Gastroesophageal sphincter (tissue), 4 donors: ENCODE measurements at regions not wholly inside any gene's neighbourhood (a gene's known extent, or its start where the extent isn't known, plus 50 kb on each side); places are given as distances from the start of the nearest gene placed in this dataset.

Experiments
- ATAC-seq: fragments of 150-250 bp; one replicate; pipeline ENCODE4 v1.9.1; 2016; ENCODE audit warnings: mild to moderate bottlenecking, moderate library complexity
- H3K27ac ChIP-seq, 4 donors: fragments of 200-600 bp; sonication (generic) in 3 of 4; 1 replicate in 3 of 4; 2 replicates in 1 of 4; pipeline ENCODE4 v1.5.1; 2016 to 2019
- H3K27me3 ChIP-seq: fragments of 200-600 bp; sonication (generic); one replicate; pipeline ENCODE4 v1.5.1; 2019
- H3K36me3 ChIP-seq, 2 donors: fragments of 200-600 bp; sonication (generic); one replicate each; pipeline ENCODE4 v1.5.1; 2019; ENCODE audit warnings: control low read depth in 1 of 2
- H3K4me1 ChIP-seq, 3 donors: fragments of 200-600 bp; sonication (generic); 1 replicate in 2 of 3; 2 replicates in 1 of 3; pipeline ENCODE4 v1.5.1; 2016 to 2019; ENCODE audit warnings: control low read depth in 2 of 3
- H3K4me3 ChIP-seq, 2 donors: fragments of 200-600 bp; sonication (generic); one replicate each; pipeline ENCODE4 v1.5.1; 2019; ENCODE audit warnings: mild to moderate bottlenecking in 1 of 2, moderate library complexity in 1 of 2
- H3K9me3 ChIP-seq, 3 donors: fragments of 200-600 bp; sonication (generic); one replicate each; pipeline ENCODE4 v1.5.1; 2017 to 2019; ENCODE audit warnings: control low read depth in 2 of 3
- EP300 ChIP-seq: sonication (generic); formaldehyde crosslinking; IDR thresholded peaks from one replicate; pipeline ENCODE4 v1.6.1; 2017; ENCODE audit warnings: antibody characterized with exemption, mild to moderate bottlenecking
- POLR2A ChIP-seq, 2 donors: fragments of 450-650 bp; IDR thresholded peaks; one replicate each; pipeline ENCODE4 v1.6.1; 2017; ENCODE audit warnings: antibody characterized with exemption in 2 of 2, mild to moderate bottlenecking in 2 of 2, moderate library complexity in 1 of 2
- POLR2AphosphoS5 ChIP-seq: sonication (generic); formaldehyde crosslinking; IDR thresholded peaks from one replicate; pipeline ENCODE4 v1.6.1; 2017; ENCODE audit warnings: antibody characterized with exemption
- whole genome bisulfite sequencing, 2 donors: methylation state at CpG; one replicate each; pipeline ENCODE4 v1.1.5; 2018; ENCODE audit warnings: low coverage in 1 of 2; 5-methylcytosine and 5-hydroxymethylcytosine counted together
- TF ChIP-seq, protein P1 (sequence below), 4 experiments: fragments of 200-600 bp in 2 of 4; fragments of 450-650 bp in 2 of 4; sonication (generic) in 1 of 4; IDR thresholded peaks; one replicate each; pipeline ENCODE4 v1.5.1; 2017 to 2019; ENCODE audit warnings: antibody characterized with exemption in 4 of 4, mild to moderate bottlenecking in 2 of 4, moderate library complexity in 2 of 4

DNA sequence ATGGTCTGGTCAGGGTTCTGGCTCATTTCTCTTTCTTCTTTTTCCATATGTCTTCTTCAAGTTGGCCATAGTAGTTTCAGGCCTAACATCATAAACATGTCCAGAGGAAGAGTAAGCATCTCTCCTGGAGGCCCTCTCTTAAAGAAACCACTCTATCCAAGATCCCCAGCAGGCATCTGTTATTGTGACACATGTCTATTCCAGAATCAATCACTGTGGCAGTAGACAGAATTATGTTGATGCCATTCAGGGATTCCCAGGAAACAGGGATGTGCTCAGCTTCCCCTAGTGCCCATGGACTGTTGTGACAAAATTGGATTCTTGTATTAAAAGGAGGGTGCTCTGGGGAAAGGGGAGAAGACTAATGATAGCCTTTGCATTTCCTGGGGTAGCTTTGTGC, 224.0 kb downstream of the HNRNPD start:
- no peak overlapping the region for H3K4me3 ChIP-seq
- peaks cover 0 to 10% (median 0%) of the 10 kb centered on the region in 3 donors for H3K9me3 ChIP-seq
- H3K27me3 ChIP-seq, result no peaks in the 10 kb centered on the region
- TF ChIP-seq POLR2A (IDR thresholded peaks at IDR 0.05) (no peak), POLR2AphosphoS5 (no peak), EP300 (no peak)
- TF ChIP-seq, protein P1, sequence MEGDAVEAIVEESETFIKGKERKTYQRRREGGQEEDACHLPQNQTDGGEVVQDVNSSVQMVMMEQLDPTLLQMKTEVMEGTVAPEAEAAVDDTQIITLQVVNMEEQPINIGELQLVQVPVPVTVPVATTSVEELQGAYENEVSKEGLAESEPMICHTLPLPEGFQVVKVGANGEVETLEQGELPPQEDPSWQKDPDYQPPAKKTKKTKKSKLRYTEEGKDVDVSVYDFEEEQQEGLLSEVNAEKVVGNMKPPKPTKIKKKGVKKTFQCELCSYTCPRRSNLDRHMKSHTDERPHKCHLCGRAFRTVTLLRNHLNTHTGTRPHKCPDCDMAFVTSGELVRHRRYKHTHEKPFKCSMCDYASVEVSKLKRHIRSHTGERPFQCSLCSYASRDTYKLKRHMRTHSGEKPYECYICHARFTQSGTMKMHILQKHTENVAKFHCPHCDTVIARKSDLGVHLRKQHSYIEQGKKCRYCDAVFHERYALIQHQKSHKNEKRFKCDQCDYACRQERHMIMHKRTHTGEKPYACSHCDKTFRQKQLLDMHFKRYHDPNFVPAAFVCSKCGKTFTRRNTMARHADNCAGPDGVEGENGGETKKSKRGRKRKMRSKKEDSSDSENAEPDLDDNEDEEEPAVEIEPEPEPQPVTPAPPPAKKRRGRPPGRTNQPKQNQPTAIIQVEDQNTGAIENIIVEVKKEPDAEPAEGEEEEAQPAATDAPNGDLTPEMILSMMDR (IDR thresholded peaks at IDR 0.05), result no peak
- H3K36me3 ChIP-seq, result no peaks in the 10 kb centered on the region
- H3K4me1 ChIP-seq, result no peaks in the 10 kb centered on the region
- no peak for ATAC-seq
- H3K27ac ChIP-seq, result no peak overlapping the region

DNA sequence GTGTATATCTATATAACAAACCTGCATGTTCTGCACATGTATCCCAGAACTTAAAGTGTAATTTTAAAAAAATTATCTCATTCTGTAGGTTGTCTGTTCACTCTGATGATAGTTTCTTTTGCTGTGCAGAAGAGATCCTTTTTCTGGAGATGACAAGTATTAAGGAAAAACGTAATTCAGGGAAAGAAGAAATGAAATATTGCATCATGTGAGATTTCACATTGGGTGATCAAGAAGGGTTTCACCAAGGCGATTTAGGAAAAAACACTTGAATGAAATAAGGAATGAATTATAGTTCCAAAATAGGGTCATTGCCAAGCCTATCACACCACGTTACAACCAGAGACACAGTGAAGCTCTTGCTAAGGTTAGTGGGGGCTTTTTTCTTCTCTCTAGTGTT, 227.9 kb downstream of the HNRNPD start:
- no peak for ATAC-seq
- TF ChIP-seq POLR2A (IDR thresholded peaks at IDR 0.05), result no peak
- TF ChIP-seq EP300, result no peak
- no peak for TF ChIP-seq POLR2AphosphoS5
- TF ChIP-seq, protein P1 (IDR thresholded peaks at IDR 0.05), result no peak
- H3K36me3 ChIP-seq, result no peaks in the 10 kb centered on the region
- H3K4me3 ChIP-seq, result no peak overlapping the region
- H3K27me3 ChIP-seq, result no peaks in the 10 kb centered on the region
- WGBS, 2 donors, result 53 to 88% methylated on average over 3 of the region's 3 CpGs
- no peak overlapping the region for H3K27ac ChIP-seq
- H3K4me1 ChIP-seq, result no peaks in the 10 kb centered on the region
- no peaks in the 10 kb centered on the region for H3K9me3 ChIP-seq

DNA sequence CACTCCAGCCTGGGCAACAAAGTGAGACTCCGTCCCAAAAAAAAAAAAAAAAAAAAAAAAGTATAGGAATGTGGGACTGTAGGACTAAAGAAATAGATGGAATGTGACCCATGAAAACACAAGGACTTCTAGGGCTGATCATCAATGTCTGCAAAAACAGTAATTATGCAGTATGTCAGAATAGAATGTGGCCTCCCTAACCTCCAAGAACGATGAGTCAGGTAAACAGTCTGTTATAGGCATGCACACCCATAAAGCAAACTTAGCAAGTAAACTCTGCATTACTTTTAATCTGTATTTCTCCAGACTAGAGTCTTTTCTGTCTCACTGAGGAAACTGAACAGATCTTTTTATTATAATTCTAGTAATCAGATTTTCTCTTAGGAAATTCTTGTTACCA, 233.4 kb downstream of the HNRNPD start:
- Histone ChIP-seq H3K27ac (no peak overlapping the region), H3K27me3 (no peaks in the 10 kb centered on the region), H3K36me3 (no peaks in the 10 kb centered on the region), H3K9me3 (no peaks in the 10 kb centered on the region), H3K4me1 (no peaks in the 10 kb centered on the region), H3K4me3 (no peak overlapping the region)
- ATAC-seq, result no peak
- 68% methylated on average over 2 of the region's 2 CpGs; no CpG with 5 or more reads in 1 of the 2 donors for WGBS, 2 donors
- TF ChIP-seq POLR2A (IDR thresholded peaks at IDR 0.05), result no peak
- no peak for TF ChIP-seq EP300
- TF ChIP-seq, protein P1 (IDR thresholded peaks at IDR 0.05), result no peak
- TF ChIP-seq POLR2AphosphoS5, result no peak

DNA sequence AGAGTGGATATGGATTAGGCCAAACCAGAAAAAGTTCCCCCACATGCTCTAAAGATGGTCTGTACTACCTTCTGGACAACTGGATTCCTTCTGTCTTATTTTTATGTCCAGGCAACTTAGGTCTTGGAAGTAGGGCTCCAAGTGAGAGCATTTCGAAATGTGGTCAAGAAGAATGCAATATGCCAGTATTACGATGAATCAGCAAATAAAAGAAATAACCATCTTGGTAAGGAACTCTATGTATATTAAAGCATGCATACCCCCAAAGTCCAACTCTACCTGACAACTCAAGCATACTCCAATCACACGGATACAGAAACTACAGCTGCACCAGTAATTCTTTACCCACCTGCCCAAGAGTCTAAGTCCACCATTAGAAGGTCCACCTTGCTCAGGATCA, 234.5 kb downstream of the HNRNPD start:
- Histone ChIP-seq H3K9me3 (no peaks in the 10 kb centered on the region), H3K27ac (no peak overlapping the region), H3K27me3 (no peaks in the 10 kb centered on the region), H3K36me3 (no peaks in the 10 kb centered on the region), H3K4me3 (no peak overlapping the region), H3K4me1 (no peaks in the 10 kb centered on the region)
- TF ChIP-seq, protein P1 (IDR thresholded peaks at IDR 0.05), result no peak
- TF ChIP-seq POLR2AphosphoS5, result no peak
- no peak for TF ChIP-seq EP300
- no peak for TF ChIP-seq POLR2A (IDR thresholded peaks at IDR 0.05)
- ATAC-seq, result no peak
- 81 to 90% methylated on average over 3 of the region's 3 CpGs for WGBS, 2 donors

DNA sequence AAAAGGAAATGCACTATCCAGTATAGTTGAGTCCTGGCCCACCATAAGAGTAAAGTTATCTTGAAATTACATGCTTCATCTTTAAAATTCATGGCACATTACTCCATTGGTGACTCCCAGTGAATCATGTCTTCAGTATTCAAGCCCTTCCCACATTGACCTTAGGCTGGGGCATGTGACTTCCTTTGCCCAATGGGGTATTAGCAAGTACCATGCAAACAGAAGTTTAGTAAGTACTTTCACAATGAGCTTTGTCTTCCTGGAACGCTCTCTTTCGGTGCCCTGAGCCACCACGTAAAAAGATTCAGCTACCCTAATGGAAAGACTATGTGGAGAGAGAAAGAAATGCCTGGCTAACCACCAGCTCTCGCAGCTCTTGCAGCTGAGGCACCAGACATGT, 235.4 kb downstream of the HNRNPD start:
- Histone ChIP-seq H3K4me3 (no peak overlapping the region), H3K27ac (no peak overlapping the region), H3K9me3 (no peaks in the 10 kb centered on the region), H3K27me3 (no peaks in the 10 kb centered on the region), H3K4me1 (no peaks in the 10 kb centered on the region), H3K36me3 (no peaks in the 10 kb centered on the region)
- TF ChIP-seq EP300 (no peak), POLR2A (IDR thresholded peaks at IDR 0.05) (no peak), POLR2AphosphoS5 (no peak)
- TF ChIP-seq, protein P1 (IDR thresholded peaks at IDR 0.05), result no peak
- 60% methylated on average over 3 of the region's 4 CpGs; no CpG with 5 or more reads in 1 of the 2 donors for WGBS, 2 donors
- no peak for ATAC-seq
